NCI-H1694 treated with DMSO at 0.1 percent for 48 hours (cell line): ENCODE measurements at regions not wholly inside any gene's neighbourhood (a gene's known extent, or its start where the extent isn't known, plus 50 kb on each side); places are given as distances from the start of the nearest gene placed in this dataset.

Experiments
- DNase-seq: peaks from one replicate; lab custom pipeline; 2025; lab: John Stamatoyannopoulos, UW

DNA sequence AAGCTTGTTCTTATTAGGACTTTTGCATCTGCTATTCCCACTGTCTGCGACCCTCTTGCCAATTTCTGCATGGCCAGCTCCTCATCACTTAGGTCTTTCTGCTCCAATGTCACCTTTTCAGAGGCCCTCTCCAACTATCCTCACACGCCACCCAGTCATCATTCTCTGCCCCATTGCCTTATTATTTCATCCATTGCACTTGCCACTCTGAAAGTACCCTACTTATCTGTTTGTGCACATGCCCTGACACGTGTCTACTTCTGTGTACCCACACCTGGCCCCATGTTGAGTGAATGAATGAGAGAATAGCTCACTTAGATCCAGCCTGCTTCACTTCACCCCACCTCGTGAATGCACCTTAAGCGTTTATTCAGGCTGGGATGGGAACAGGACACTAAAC lies 218.7 kb upstream of the TBX3 start:
- DNase-seq = no peak

DNA sequence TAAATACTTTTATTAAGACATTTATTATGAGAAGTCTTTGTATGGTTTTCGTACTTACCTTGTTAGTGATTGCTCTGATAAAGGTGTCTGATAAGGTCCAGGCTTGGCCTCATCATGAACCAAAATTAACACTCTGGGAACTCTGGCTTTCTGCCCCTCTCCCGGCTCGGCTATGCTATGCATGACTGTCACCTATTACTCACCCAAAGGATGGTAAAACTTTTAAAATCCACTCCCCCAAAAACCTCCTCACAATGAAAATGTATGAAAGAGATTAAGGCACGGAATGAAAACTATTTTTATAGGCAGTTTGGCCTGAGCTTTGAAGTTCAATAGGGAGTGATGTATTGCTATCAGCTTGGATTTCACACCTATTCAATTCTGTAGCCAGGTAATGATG lies 217.3 kb upstream of the TBX3 start:
- no peak for DNase-seq

DNA sequence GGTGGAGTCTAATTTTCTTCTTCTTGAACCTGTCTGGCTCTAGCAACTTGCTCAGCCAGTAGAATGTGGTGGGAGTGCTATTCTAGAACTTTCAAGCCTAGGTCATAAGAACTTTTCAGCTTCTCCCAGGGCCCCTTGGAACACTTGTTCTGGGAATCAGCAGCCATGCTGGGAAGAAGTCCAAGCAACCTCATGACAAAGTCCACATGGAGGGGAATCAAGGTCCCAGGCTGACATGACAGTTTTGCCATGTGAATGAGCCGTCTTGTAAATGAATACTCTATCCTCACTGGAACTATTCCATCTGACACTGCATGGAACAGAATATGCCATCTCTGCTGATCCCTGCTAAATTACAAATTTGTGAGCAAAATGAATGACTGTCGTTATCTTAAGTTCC lies 214.2 kb upstream of the TBX3 start:
- DNase-seq = no peak

DNA sequence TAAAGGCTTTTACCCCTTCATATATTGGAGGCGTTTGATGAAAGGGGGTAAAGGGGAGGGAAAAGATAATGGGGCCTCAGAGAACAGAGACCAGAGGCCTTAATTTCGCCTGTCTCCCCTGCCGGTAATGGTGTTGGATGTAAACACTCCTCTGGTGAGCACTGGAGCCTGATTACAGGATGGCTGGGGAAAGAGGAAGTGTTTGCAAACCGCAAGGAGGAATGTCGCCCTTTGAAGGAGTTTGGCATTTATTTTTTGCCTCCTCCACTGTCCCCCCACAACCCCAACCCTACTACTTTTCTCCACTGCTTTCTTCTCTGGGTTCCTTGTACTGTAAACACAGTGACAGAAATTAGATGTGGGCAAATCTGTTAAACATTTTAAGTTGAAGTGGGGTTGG lies 211.9 kb upstream of the TBX3 start:
- DNase-seq = no peak

- DNase-seq = no peak
Observed at GRCh38 chr12:114895081-114895480, 211.1 kb upstream of the TBX3 start.

- no peak for DNase-seq
Observed at GRCh38 chr12:114894076-114894475, 210.1 kb upstream of the TBX3 start.

GRCh38 chr12:114888928-114889584 lies 205.1 kb upstream of the TBX3 start:
- DNase-seq = no peak

DNA sequence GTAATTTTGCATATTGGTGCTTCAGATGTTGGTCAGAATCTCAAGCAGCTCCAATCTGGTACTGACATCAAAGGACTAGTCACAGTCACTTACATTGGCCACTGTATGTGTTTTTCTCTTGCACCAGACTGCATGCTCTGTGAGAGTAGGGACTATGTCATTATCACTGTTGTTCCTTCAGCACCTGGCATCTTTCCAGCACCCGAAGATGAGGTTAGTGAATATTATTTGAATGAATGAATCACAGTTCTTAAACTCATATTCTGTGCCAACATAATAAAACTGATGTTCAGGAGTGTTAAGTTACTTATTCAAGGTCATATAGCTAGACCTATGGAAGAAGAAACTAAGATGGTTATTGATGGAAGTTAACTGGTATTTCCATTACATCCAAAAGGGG lies 204.5 kb upstream of the TBX3 start:
- DNase-seq = no peak

GRCh38 chr12:114885501-114885900 lies 201.5 kb upstream of the TBX3 start:
- no peak for DNase-seq

DNA sequence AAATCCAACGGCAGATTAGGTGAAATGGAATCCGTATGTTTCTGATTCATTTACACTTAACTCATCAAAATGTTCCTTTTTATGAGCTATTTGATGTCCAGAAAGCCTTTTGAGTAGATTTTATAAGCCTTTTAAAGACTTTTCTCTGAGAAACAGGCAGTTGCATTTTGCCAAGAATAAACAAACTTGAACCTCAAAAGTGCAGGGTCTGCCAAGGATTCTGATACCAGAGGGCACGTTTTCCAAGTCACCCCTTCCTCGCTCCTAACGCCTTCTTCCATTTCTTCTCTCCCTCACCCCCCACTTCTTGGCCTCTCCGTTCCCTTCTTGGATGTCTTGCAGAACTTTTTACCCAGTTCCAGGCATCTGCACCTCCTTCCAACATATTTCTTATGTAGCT lies 200.6 kb upstream of the TBX3 start:
- DNase-seq = no peak

GRCh38 chr12:114882083-114882482 lies 198.1 kb upstream of the TBX3 start:
- no peak for DNase-seq

DNA sequence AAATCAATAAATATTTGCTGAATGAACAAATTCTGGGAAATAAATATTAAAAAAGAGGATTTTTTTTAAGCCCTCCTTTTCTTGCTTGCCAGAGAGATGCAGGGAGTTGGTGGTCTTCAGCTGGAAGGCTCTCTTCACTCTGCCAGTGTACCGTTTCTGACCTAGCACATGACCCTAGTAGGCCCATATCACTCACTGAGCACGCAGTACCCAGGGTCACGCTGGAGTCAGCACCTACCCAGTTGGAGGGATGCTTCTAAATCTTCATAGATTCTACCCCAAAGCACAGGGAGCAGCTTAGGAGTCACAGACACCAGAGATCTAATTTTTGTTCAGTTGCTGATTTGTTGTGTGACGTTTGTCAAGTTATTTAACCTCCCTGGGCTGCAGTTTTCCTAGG lies 195.4 kb upstream of the TBX3 start:
- DNase-seq = no peak

DNA sequence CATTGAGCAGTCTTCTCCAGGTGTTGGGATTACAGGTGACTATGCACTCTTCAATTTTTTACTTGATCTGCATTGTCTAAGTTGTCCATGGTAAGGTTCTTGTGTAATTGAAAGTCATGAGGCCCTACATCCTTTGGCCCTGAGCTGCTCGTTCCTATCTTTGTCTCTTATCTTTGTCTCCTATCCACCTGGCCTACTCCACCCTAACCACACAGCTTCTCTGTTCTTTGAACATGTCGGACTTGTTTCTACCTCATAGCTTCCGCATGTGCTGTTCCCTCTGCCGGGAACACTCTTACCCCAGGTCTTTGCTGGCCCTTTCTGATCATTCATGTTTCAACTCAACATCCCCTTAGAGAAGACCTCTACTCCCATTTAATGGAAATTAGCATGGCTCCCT lies 194.8 kb upstream of the TBX3 start:
- DNase-seq = no peak

GRCh38 chr12:114876968-114877680 lies 193.1 kb upstream of the TBX3 start:
- no peak for DNase-seq

DNA sequence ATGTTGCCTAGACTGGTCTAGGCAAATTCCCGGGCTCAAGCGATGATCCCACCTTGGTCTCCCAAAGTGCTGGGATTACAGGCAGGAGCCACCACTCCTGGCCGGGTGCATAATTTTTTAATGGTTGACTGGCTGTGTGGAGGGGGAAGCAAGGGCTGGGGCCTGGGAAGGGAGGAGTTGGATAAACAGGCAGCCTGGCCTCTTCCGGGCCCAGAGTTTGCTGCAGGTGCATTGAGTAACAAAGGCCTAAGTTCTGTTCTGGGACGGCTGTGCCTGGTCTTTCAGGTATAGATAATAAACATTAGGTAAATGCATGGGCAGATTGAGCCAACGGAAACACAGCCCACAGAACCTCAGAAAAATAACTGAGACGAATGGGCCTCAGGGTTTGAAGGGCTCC lies 191.3 kb upstream of the TBX3 start:
- DNase-seq = no peak

- DNase-seq = no peak
Observed at GRCh38 chr12:114873656-114874055, 189.7 kb upstream of the TBX3 start.

- DNase-seq = no peak
Observed at GRCh38 chr12:114868995-114869834, 185.2 kb upstream of the TBX3 start.

DNA sequence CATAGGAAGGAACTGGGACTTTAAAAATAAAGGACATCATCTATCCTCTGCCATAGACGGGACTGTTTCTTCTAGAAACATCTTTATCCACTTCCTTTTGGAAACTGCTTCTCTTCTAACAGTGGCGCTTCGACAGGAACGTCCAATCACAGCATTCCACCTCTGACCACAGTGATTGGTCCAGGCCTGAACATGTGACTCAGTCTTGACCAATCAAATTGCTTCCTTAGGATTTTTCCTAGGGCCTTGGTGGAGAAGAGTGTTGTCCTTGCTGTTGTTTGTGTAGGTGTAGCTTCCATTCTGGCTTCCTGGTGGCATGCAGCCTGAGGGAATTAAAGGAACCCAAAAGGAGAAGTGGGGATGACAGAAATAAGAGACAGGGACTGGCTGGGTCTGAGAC lies 182.4 kb upstream of the TBX3 start:
- no peak for DNase-seq

- no peak for DNase-seq
Observed at GRCh38 chr12:114864837-114865551, 181.0 kb upstream of the TBX3 start.

- no peak for DNase-seq
Observed at GRCh38 chr12:114863911-114864310, 179.9 kb upstream of the TBX3 start.

- DNase-seq = no peak
Observed at GRCh38 chr12:114860969-114861368, 177.0 kb upstream of the TBX3 start.

DNA sequence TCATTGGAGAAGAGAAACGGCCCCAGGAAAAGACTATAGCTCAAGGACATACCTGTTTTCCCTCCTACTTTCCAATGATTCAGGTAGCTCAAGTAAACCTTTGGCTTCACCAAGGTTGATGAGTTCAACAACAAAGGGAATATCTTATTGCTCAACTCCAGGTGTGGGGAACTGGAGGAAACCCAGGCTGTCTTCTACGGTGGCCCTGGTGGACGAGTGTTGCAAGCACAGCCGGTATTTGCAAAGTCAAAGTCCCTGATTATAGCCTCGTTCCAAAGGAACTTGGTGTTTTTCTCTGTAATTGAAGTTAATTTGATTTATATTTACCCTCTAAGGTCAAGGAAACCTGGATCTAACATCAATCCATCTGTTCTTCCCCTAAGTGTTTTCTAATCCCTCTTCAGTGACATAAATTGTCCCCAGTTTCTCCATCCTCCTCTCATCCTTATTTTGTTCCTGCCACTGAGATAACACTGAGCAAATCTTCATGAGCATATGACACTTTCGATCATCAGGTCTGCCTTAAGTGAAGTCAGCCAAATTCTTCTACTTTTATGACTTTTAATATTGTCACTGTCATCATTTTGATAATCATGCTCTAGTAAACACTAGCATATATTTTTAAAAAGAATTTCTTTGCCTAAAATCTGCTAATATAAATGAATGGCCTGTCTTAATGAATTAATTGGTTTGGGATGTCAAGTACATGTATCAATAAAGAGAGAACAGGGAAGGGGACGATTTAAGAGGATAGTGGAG lies 174.6 kb upstream of the TBX3 start:
- no peak for DNase-seq
